Stomach (tissue), 4 donors: ENCODE measurements at regions not wholly inside any gene's neighbourhood (a gene's known extent, or its start where the extent isn't known, plus 50 kb on each side); places are given as distances from the start of the nearest gene placed in this dataset.

ENCODE experiments used
- POLR2A ChIP-seq, 4 donors: fragments of 450-650 bp; IDR thresholded peaks; one replicate each; pipeline ENCODE4 v1.6.1; 2016; ENCODE audit warnings: antibody characterized with exemption in 4 of 4, control low read depth in 2 of 4, mild to moderate bottlenecking in 1 of 4, moderate library complexity in 1 of 4
- TF ChIP-seq, protein P1 (sequence below), 7 experiments: fragments of 450-650 bp in 4 of 7; fragments of 200-600 bp in 3 of 7; sonication (generic) in 3 of 7; IDR thresholded peaks; one replicate each; pipeline ENCODE4 v1.5.1; 2016 to 2019; ENCODE audit warnings: antibody characterized with exemption in 7 of 7, control low read depth in 2 of 7, mild to moderate bottlenecking in 1 of 7

DNA sequence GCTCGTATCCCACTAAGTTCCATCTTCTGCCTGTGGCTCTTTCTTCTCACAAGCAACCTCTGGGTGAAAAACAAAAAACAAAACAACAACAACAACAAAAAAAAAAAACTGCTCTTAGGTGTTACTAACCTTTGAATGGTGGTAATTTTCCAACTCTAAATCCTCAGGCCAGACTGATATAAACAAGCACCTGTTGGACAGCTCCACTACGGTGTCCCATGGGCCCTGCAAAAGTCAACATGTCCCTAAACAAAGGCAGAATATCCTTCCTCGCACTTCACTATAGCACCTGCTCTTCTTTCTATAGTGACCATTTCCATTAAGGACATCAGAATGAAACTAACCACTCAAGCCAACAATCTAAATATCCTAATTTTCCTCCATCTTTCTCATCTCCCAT lies 54.6 kb upstream of the PARM1 start:
- TF ChIP-seq, protein P1, sequence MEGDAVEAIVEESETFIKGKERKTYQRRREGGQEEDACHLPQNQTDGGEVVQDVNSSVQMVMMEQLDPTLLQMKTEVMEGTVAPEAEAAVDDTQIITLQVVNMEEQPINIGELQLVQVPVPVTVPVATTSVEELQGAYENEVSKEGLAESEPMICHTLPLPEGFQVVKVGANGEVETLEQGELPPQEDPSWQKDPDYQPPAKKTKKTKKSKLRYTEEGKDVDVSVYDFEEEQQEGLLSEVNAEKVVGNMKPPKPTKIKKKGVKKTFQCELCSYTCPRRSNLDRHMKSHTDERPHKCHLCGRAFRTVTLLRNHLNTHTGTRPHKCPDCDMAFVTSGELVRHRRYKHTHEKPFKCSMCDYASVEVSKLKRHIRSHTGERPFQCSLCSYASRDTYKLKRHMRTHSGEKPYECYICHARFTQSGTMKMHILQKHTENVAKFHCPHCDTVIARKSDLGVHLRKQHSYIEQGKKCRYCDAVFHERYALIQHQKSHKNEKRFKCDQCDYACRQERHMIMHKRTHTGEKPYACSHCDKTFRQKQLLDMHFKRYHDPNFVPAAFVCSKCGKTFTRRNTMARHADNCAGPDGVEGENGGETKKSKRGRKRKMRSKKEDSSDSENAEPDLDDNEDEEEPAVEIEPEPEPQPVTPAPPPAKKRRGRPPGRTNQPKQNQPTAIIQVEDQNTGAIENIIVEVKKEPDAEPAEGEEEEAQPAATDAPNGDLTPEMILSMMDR (IDR thresholded peaks at IDR 0.05): no peak
- no peak for TF ChIP-seq POLR2A (IDR thresholded peaks at IDR 0.05)
